GM23338 (cell line): ENCODE measurements at regions not wholly inside any gene's neighbourhood (a gene's known extent, or its start where the extent isn't known, plus 50 kb on each side); places are given as distances from the start of the nearest gene placed in this dataset.

Experiments
- ATAC-seq: fragments of 200-7000 bp; cut with Tn5 transposase; 3 replicates; pipeline ENCODE4 v1.9.1; 2020
- DNase-seq: peaks from one replicate; pipeline ENCODE4 v3.0.0-alpha.2; 2015; ENCODE audit warnings: low spot score
- H2AFZ ChIP-seq: fragments of 200-600 bp; sonication (generic); 2 replicates; pipeline ENCODE4 v1.8.0; 2016; ENCODE audit warnings: antibody characterized with exemption, mild to moderate bottlenecking, moderate library complexity
- H3F3A ChIP-seq: fragments of 200-600 bp; sonication (generic); replicated peaks from 2 replicates; pipeline ENCODE4 v1.8.0; 2017; ENCODE audit warnings: antibody characterized with exemption, mixed run types, low read depth
- H3K27ac ChIP-seq: fragments of 200-600 bp; sonication (generic); 2 replicates; pipeline ENCODE4 v1.6.1; 2016; ENCODE audit warnings: low read depth
- H3K27me3 ChIP-seq: fragments of 200-600 bp; sonication (generic); 2 replicates; pipeline ENCODE4 v1.8.0; 2016; ENCODE audit warnings: mild to moderate bottlenecking, mixed run types, moderate library complexity; ENCODE audit not compliant: insufficient read depth
- H3K36me3 ChIP-seq: fragments of 200-600 bp; sonication (generic); 2 replicates; pipeline ENCODE4 v1.8.0; 2016; ENCODE audit warnings: mild to moderate bottlenecking; ENCODE audit not compliant: insufficient read depth
- H3K4me1 ChIP-seq: fragments of 200-600 bp; sonication (generic); 2 replicates; pipeline ENCODE4 v1.8.0; 2016; ENCODE audit warnings: mild to moderate bottlenecking, moderate library complexity; ENCODE audit not compliant: insufficient read depth
- H3K4me2 ChIP-seq: fragments of 200-600 bp; sonication (generic); 2 replicates; pipeline ENCODE4 v1.7.1; 2017; ENCODE audit warnings: mixed run types
- H3K4me3 ChIP-seq: fragments of 200-600 bp; sonication (generic); 2 replicates; pipeline ENCODE4 v1.6.1; 2016; ENCODE audit warnings: mixed run types
- H3K79me2 ChIP-seq: fragments of 200-600 bp; sonication (generic); replicated peaks from 2 replicates; pipeline ENCODE4 v1.8.0; 2017; ENCODE audit warnings: mild to moderate bottlenecking; ENCODE audit not compliant: insufficient read depth
- H3K9me2 ChIP-seq: fragments of 200-600 bp; sonication (generic); 2 replicates; pipeline ENCODE4 v1.8.0; 2017; ENCODE audit not compliant: insufficient read depth
- H4K20me1 ChIP-seq: fragments of 200-600 bp; sonication (generic); replicated peaks from 2 replicates; pipeline ENCODE4 v1.8.0; 2017; ENCODE audit warnings: mild to moderate bottlenecking; ENCODE audit not compliant: insufficient read depth
- H3K27ac Mint-ChIP-seq: 2 replicates; pipeline ENCODE4 v1.8.0; 2020; ENCODE audit warnings: inconsistent platforms, mild to moderate bottlenecking, moderate library complexity, mixed read lengths
- H3K27me3 Mint-ChIP-seq: 3 replicates; pipeline ENCODE4 v1.8.0; 2022; ENCODE audit warnings: low read depth, mild to moderate bottlenecking, moderate library complexity, mixed read lengths, inconsistent platforms; ENCODE audit not compliant: insufficient read depth, poor library complexity
- H3K36me3 Mint-ChIP-seq: 3 replicates; pipeline ENCODE4 v1.8.0; 2021; ENCODE audit warnings: low read depth, mild to moderate bottlenecking, inconsistent platforms, moderate library complexity, mixed read lengths
- H3K4me1 Mint-ChIP-seq: 3 replicates; pipeline ENCODE4 v1.8.0; 2020; ENCODE audit warnings: mild to moderate bottlenecking, inconsistent platforms, mixed read lengths
- H3K4me3 Mint-ChIP-seq: 3 replicates; pipeline ENCODE4 v1.8.0; 2021; ENCODE audit warnings: moderate library complexity, mild to moderate bottlenecking, inconsistent platforms, mixed read lengths
- H3K9me3 Mint-ChIP-seq: 3 replicates; pipeline ENCODE4 v1.8.0; 2020; ENCODE audit warnings: moderate library complexity, mild to moderate bottlenecking, inconsistent platforms, mixed read lengths
- CREB1 ChIP-seq: fragments of 250-450 bp; sonication (Bioruptor Pico); IDR thresholded peaks from 2 replicates; pipeline ENCODE4 v1.5.0; 2020; ENCODE audit warnings: low read depth, mild to moderate bottlenecking, moderate library complexity
- ETS1 ChIP-seq: IDR thresholded peaks from 2 replicates; pipeline ENCODE4 v1.6.1; 2016; ENCODE audit warnings: antibody characterized with exemption
- EZH2 ChIP-seq: fragments of 200-600 bp; sonication (generic); IDR thresholded peaks from one replicate; pipeline ENCODE4 v1.8.0; 2017; ENCODE audit warnings: antibody characterized with exemption, mild to moderate bottlenecking, low read depth; ENCODE audit not compliant: unreplicated experiment
- POLR2AphosphoS5 ChIP-seq: IDR thresholded peaks from 2 replicates; pipeline ENCODE4 v1.6.1; 2016; ENCODE audit warnings: antibody characterized with exemption, low read depth
- STAT1 ChIP-seq: IDR thresholded peaks from one replicate; pipeline ENCODE4 v1.6.1; 2016; ENCODE audit warnings: antibody characterized with exemption; ENCODE audit not compliant: unreplicated experiment
- ZNF114 ChIP-seq: fragments of 250-450 bp; sonication (Bioruptor Pico); IDR thresholded peaks from 2 replicates; pipeline ENCODE4 v1.5.0; 2020; ENCODE audit warnings: mild to moderate bottlenecking, moderate library complexity
- ZNF331 ChIP-seq: fragments of 250-450 bp; sonication (Bioruptor Pico); IDR thresholded peaks from 2 replicates; pipeline ENCODE4 v1.5.0; 2020; ENCODE audit warnings: low read depth, mild to moderate bottlenecking, moderate library complexity
- ZNF462 ChIP-seq: fragments of 250-450 bp; sonication (Bioruptor Pico); IDR thresholded peaks from 2 replicates; pipeline ENCODE4 v1.5.0; 2020; ENCODE audit warnings: mild to moderate bottlenecking, moderate library complexity
- TF ChIP-seq, protein P1 (sequence below), 2 experiments: fragments of 200-600 bp in 1 of 2; sonication (generic) in 1 of 2; conservative IDR thresholded peaks; 2 replicates each; pipeline versions ENCODE4 v1.5.1 to v1.6.1; 2016 to 2017; ENCODE audit warnings: antibody characterized with exemption in 2 of 2, low read depth in 2 of 2, mild to moderate bottlenecking in 2 of 2, moderate library complexity in 1 of 2

DNA sequence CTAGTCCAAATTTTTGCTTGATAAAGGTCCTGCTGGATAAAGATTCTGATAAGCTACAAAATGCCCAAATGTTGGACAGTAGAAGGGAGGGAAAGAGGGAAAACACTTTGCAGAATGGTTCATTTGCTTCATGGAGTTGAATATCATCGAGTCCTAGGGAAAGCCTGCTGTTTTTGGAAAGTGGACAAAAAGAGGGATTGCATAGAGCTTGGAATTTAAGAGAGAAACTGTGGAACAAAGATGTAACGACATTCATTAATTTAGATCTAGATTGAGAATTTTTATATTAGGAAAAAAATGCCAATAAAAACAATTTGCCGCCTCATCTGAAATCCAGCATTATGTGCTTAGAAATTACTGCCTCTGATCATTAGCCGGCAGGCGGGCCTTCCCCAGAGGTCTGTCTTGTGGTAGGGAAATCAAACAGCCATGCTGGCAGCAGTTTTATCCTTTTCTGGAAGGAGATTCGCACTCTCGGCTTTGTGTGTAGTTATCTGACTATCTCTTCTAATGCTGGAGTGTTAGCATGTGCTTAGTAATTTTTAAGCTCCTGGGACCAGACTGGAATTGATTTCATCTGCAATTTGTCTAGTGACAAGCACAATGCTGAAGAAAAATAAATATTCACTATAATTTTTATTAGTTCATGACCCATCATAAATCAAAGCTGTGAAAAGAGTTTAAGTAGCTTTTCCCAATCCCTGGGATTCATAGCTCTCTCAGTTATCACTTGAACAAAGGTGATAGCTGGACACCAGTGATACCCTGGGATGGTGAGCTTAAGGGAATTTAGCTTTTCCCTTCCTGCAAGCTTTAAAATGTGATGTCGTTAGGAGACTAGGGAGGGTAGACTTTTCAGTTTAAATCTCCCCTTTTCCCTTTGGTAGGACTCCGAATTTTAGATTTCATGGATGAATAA is 329.5 kb downstream of the PRL start:
- no peaks in the 10 kb centered on the region for H3F3A ChIP-seq
- Mint-ChIP-seq H3K27me3 (no peaks in the 10 kb centered on the region), H3K9me3 (no peaks in the 10 kb centered on the region), H3K36me3 (peaks cover under 1% of the 10 kb centered on the region; the same call in 2 of the 3 replicates), H3K4me1 (peaks cover 58% of the 10 kb centered on the region), H3K4me3 (no peak overlapping the region), H3K27ac (0 out of 2 replicates have a peak overlapping the region, but pooled peaks have one; percentile 61)
- no peak overlapping the region for H3K4me2 ChIP-seq
- H3K9me2 ChIP-seq: no peaks in the 10 kb centered on the region
- H3K36me3 ChIP-seq: no peaks in the 10 kb centered on the region
- ATAC-seq (no peak), DNase-seq (no peak)
- no peak overlapping the region for H2AFZ ChIP-seq
- no peak overlapping the region for H3K4me3 ChIP-seq
- H3K4me1 ChIP-seq: peaks cover 30% of the 10 kb centered on the region
- H3K79me2 ChIP-seq: peaks cover 29% of the 10 kb centered on the region
- peak overlapping the region; percentile 29; the same call in 1 of the 2 replicates for H3K27ac ChIP-seq
- TF ChIP-seq ZNF331 (CRISPR knock-in tag): no peak
- TF ChIP-seq, protein P1, sequence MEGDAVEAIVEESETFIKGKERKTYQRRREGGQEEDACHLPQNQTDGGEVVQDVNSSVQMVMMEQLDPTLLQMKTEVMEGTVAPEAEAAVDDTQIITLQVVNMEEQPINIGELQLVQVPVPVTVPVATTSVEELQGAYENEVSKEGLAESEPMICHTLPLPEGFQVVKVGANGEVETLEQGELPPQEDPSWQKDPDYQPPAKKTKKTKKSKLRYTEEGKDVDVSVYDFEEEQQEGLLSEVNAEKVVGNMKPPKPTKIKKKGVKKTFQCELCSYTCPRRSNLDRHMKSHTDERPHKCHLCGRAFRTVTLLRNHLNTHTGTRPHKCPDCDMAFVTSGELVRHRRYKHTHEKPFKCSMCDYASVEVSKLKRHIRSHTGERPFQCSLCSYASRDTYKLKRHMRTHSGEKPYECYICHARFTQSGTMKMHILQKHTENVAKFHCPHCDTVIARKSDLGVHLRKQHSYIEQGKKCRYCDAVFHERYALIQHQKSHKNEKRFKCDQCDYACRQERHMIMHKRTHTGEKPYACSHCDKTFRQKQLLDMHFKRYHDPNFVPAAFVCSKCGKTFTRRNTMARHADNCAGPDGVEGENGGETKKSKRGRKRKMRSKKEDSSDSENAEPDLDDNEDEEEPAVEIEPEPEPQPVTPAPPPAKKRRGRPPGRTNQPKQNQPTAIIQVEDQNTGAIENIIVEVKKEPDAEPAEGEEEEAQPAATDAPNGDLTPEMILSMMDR (conservative IDR thresholded peaks at IDR 0.05; ENCODE audit: low read depth in 2 of 2): no peak
- TF ChIP-seq EZH2: no peak
- TF ChIP-seq ZNF114: no peak
- no peak for TF ChIP-seq ETS1
- TF ChIP-seq STAT1: no peak
- TF ChIP-seq POLR2AphosphoS5: no peak
- TF ChIP-seq CREB1 (CRISPR knock-in tag): no peak
- H4K20me1 ChIP-seq: no peaks in the 10 kb centered on the region
- H3K27me3 ChIP-seq: no peaks in the 10 kb centered on the region

DNA sequence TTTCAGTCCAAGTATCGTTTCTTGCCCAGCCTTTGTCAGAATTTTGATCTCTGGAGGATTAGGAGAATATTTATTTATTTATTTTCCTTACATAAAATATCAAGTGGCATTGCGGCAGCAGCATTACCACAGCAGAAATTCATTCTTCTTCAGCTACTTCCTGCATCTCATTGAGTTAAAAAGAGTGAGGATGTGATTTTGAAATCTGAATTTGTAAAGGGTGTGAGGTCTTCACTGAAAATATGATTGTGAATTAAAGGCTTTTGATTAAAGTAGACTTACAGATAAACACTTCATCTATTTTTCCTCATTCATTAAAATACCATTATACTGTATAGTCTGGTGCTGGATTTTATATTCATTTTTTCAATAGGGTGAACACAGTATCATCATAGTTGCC is 328.4 kb downstream of the PRL start:
- H3K4me3 ChIP-seq: no peak overlapping the region
- no peak for ATAC-seq
- H3K36me3 ChIP-seq: no peaks in the 10 kb centered on the region
- DNase-seq: no peak
- H3K4me1 ChIP-seq: peaks cover 30% of the 10 kb centered on the region
- H3K4me3 Mint-ChIP-seq: no peak overlapping the region
- H3K9me2 ChIP-seq: peaks cover 6% of the 10 kb centered on the region; the same call in 1 of the 2 replicates
- no peaks in the 10 kb centered on the region for H3K27me3 ChIP-seq
- peaks cover 32% of the 10 kb centered on the region for H3K79me2 ChIP-seq
- peak overlapping the region; percentile 61; the same call in 1 of the 2 replicates for H3K27ac Mint-ChIP-seq
- TF ChIP-seq ZNF462 (no peak), POLR2AphosphoS5 (no peak), STAT1 (no peak)
- H3K4me1 Mint-ChIP-seq: peaks cover 60% of the 10 kb centered on the region
- no peaks in the 10 kb centered on the region for H4K20me1 ChIP-seq
- H3K9me3 Mint-ChIP-seq: peaks cover 4% of the 10 kb centered on the region; the same call in 2 of the 3 replicates
- no peaks in the 10 kb centered on the region for H3F3A ChIP-seq
- H3K27me3 Mint-ChIP-seq: no peaks in the 10 kb centered on the region
- H3K27ac ChIP-seq: no peak overlapping the region
- H2AFZ ChIP-seq: no peak overlapping the region
- peaks cover 9% of the 10 kb centered on the region; the same call in 2 of the 3 replicates for H3K36me3 Mint-ChIP-seq
- no peak overlapping the region for H3K4me2 ChIP-seq
